Activated T-cell treated with anti-CD3 and anti-CD28 coated beads for 48 hours (primary cell): ENCODE measurements at regions not wholly inside any gene's neighbourhood (a gene's known extent, or its start where the extent isn't known, plus 50 kb on each side); places are given as distances from the start of the nearest gene placed in this dataset.
"Not testable (repeated sequence)": the region's sequence is repeated elsewhere in the genome, so short reads cannot be mapped to it uniquely, and the experiment has no call there.

Experiments
- DNase-seq: peaks from one replicate; pipeline ENCODE4 v3.0.0-alpha.2; 2020; ENCODE audit warnings: low read depth

DNA sequence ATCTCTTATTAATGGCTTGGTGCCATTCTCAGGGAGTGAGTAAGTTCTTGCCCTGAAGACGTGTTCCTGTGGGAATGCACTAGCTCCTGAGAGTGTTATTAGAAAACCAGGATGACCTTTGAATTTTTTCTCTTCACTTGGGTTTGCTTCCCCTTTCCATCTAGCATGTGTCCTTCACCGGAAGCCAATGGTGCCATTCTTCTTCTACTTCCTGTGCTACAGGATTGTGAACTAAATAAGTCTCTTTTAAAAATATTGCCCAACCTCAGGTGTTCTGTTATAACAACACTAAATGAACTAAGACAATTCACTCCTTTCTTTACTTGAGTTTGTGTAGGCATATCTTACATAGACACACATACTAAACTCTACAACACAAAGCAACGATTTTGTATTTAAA, 447.0 kb downstream of the SOX11 start:
- no peak for DNase-seq

DNA sequence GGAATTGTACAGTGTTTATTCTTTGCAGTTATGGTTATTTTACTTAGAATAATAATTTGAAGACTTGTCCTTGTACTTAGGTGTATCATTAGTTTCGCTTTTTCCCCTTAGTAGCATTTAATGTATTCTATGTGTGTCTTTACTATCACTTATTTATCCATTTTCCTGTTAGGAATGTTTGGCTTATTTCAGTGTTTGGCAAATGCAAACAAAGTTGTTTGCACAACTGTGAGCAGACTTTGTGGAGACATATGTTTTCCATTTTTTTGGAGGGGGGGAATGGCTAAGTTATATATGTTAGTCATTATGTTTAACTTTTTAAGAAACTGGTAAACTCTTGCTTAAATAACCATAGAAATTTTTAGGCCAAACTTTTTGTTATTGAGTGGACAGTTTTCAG, 447.7 kb downstream of the SOX11 start:
- DNase-seq, result no peak

GRCh38 chr2:6140509-6140908, 448.3 kb downstream of the SOX11 start:
- no peak for DNase-seq

DNA sequence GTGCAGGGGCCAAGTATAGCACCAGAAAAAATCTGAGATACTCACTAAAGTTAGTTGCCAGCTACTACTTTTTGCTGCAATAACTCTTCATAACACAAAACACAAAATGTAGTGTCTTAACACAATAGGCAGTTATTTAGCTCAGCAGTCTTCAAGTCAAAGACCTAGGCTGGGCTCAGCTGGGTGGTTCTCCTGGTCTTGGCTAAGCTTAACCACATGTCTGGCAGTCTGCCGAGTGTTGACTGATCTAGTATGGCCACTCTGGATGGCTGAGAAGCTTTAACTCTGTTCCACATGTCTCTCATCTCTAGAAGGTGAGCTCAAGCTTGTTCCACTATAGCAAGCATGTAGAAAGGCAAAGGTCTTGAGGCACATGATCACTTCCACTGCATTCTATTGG, 451.6 kb downstream of the SOX11 start:
- DNase-seq, result no peak

GRCh38 chr2:6147215-6147614, 455.0 kb downstream of the SOX11 start:
- DNase-seq, result not testable (repeated sequence)

DNA sequence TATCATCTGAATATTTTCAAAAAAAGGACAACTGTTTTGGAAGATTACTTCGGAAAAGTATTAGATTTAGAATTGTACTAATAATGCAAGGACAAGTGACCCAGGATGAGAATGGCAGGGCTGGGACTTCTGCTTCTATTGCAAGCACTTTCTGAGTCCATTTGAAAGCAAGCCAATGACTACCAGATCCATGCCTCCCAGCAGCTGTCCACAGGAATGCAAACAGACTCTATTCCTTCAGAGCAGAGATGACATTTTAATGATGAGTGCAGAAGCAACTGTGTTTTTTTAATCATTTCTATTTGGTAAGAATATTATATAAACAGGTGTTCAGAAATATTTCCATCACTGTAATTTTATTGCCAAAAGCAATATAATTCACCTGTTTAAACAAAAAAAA, 456.7 kb downstream of the SOX11 start:
- DNase-seq, result no peak

- no peak for DNase-seq
These were observed 467.4 kb downstream of the SOX11 start for GRCh38 chr2:6159606-6160005.

- DNase-seq, result no peak
These were observed 471.7 kb downstream of the SOX11 start for GRCh38 chr2:6163932-6164331.

GRCh38 chr2:6164986-6165747, 473.0 kb downstream of the SOX11 start:
- DNase-seq, result no peak

GRCh38 chr2:6167592-6168138, 475.5 kb downstream of the SOX11 start:
- DNase-seq, result no peak

DNA sequence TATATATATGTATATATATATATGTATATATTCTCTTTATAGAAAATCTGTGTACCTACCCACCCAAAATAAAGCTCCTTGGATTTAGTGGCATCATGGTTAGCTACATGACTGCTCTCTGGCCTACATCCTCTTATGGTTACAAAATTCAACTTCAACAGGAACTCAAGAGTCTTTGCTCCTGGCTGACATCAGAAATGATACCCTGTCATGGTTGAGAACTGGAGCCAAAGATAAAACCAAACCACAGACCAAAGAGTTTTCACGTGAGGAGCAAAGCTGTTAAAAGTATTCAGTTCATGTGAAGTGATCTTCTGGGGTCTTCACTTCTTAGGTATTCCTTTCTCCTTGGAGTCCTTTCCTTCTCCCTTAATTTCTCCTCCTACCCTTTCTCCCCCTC, 476.3 kb downstream of the SOX11 start:
- DNase-seq, result no peak

GRCh38 chr2:6171294-6171693, 479.1 kb downstream of the SOX11 start:
- no peak for DNase-seq

GRCh38 chr2:6177811-6178210, 485.6 kb downstream of the SOX11 start:
- DNase-seq, result no peak

- no peak for DNase-seq
These were observed 489.3 kb downstream of the SOX11 start for GRCh38 chr2:6181525-6181924.

GRCh38 chr2:6181926-6182325, 489.7 kb downstream of the SOX11 start:
- no peak for DNase-seq

DNA sequence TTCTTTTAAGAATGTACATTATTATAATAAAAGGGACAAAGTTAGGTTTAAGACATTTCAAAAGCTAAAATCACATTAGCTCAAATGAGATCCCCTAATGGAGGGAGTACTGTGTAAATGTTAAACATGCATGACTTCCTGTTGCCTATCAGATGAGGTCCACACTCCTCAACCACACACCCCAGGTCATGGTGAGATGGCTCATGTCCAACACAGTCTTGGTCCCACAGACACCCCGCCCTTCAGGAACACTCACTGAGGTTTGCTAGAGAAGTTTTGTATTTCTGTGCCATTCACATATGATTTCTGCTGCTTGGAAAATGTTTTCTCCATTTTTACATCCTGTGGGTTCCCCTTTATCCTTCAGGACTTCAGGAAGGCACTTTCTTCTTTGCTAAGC, 491.0 kb downstream of the SOX11 start:
- no peak for DNase-seq

DNA sequence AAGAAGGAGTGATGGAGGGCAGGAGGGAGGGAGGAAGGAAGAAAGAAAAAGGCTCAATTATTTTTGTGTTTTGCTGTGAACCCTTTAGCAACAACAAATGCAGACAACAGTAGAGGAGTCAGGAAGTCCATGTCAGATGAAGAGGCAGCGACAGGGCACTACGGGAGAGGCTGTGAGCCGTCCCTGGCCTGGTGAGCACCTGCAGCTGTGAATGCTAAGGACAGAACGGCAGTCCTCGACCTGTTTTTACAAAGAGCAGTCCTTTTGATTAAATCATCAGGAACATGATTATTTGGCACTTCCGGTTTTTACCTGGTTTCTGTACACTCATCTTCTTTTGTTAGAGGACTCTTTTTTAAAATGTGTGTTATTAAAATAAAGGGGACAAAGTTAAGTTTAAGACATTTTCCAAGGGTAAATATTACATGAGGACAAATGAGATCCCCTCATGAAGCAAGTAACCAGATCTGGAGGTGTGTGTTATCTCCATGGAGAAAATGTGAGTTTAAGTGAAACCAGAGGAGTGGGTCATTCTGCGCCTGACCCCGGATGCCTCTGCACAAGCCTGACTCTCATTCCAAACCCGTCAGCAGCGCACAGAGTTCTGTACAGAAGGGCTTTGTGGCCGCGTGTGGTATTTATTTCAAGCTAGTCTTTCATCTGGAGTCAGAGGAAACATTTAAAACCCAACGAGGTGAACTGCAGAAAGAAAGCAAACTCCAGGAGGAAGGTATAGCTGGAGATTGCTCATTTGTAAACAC, 492.5 kb downstream of the SOX11 start:
- no peak for DNase-seq

DNA sequence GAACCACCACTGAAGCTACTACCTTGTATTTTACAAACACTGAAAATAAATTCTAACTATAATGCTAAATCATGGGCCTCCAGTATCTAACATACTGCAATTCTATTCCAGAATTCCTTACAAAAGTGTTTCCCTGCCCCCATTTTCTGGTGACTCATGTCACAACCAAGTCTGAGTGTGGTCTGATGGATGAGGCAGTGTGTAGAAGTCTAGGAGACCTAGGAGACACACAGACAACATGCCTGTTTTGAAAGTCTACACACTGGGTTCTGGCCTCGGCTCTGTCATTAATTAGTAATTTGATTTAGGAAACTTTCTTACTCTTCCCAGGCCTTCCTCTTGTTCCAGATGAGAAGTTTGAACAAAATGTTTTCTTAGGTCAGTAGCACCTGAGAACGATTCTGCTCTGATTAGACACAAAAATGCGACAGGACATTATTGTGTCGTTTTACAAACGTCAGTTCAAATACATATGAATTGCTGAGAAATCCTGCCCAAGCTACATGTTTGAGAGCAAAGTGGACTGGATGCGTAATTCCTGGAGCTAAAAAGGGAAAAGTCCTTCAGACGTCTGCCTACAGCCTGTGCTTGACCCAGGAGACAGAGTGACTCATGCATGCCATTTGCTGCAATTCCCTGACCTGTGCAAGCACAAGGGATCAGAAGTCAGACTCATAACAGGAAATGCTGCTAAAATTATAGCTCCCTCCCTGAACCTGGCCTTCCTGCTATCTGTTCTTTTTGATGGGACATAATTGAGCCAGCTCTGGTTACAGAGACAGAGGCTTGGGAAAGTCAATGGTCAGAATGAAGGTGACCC, 494.4 kb downstream of the SOX11 start:
- no peak for DNase-seq

GRCh38 chr2:6196449-6196848, 504.3 kb downstream of the SOX11 start:
- no peak for DNase-seq

DNA sequence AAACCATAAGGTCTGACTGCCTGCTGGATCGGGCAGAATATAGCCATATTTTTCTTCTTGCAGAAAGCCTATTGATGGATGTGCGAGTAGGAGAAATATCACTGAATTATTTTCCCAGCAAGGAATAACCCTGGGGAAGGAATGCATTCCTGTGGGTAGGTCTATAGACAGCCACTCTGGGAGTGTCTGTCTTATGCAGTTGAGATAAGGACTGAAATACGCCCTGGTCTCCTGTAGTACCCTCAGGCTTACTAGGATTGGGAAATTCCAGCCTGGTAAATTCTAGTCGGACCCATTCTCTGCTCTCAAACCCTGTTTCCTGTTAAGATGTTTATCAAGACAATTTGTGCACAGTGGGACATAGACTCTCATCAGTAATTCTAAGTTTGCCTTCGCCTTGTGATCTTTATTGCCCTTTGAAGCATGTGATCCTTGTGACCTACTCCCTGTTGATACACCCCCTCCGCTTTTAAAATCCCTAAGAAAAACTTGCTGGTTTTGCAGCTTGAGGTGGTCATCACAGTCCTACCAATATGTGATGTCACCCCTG, 506.3 kb downstream of the SOX11 start:
- DNase-seq, result not testable (repeated sequence)

DNA sequence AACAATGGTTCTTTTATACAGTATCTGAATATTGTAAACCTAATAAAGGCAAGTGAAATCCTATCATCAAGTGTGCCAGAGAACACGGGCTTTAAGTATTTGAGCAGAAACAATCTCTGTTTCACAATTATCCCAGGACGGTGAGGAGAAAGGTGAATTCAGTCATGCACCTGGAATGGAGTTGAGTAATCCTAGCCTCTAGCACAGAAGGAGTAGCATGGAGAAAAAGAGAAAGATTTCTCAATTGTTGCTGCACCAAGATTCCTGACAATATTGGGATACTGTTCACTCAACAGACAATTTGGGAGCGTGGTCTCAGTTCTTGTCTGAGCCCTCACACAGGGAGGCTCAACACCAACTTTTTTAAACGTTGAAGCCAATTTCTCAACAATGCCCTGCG, 510.6 kb downstream of the SOX11 start:
- DNase-seq, result no peak

GRCh38 chr2:6203291-6203959, 511.2 kb downstream of the SOX11 start:
- DNase-seq, result no peak
